Mammary epithelial cell (primary cell): ENCODE measurements at regions not wholly inside any gene's neighbourhood (a gene's known extent, or its start where the extent isn't known, plus 50 kb on each side); places are given as distances from the start of the nearest gene placed in this dataset.

Experiments used
- EZH2 ChIP-seq: IDR thresholded peaks from 2 replicates; pipeline ENCODE4 v1.6.1; 2012; ENCODE audit warnings: low read length, inconsistent platforms, borderline replicate concordance
- TF ChIP-seq, protein P1 (sequence below), 2 donors: IDR thresholded peaks in 1 of 2; conservative IDR thresholded peaks in 1 of 2; 2 replicates each; pipeline ENCODE4 v1.5.1; 2011 to 2012; ENCODE audit warnings: inconsistent platforms in 2 of 2, low read length in 2 of 2, mild to moderate bottlenecking in 2 of 2, control low read depth in 1 of 2, low read depth in 1 of 2; ENCODE audit not compliant: insufficient read depth in 1 of 2; ENCODE audit errors: extremely low read depth in 1 of 2

DNA sequence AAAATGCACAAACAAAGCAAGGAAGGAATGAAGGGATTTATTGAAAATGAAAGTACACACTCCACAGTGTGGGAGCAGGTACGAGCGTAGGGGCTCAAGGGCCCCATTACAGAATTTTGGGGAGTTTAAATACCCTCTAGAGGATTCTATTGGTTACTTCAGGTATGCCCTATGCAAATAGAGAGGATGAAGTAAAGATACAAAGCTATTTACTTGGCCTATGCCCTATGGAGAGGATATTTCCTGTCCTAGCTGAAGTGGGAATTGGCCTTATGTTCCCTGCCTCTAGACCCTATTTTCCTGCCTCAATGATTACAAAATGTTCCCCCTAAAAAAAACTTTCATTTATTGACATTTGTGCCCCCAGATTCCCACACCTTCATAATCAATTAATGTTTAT lies 59.7 kb upstream of the ASIP start:
- TF ChIP-seq, protein P1, sequence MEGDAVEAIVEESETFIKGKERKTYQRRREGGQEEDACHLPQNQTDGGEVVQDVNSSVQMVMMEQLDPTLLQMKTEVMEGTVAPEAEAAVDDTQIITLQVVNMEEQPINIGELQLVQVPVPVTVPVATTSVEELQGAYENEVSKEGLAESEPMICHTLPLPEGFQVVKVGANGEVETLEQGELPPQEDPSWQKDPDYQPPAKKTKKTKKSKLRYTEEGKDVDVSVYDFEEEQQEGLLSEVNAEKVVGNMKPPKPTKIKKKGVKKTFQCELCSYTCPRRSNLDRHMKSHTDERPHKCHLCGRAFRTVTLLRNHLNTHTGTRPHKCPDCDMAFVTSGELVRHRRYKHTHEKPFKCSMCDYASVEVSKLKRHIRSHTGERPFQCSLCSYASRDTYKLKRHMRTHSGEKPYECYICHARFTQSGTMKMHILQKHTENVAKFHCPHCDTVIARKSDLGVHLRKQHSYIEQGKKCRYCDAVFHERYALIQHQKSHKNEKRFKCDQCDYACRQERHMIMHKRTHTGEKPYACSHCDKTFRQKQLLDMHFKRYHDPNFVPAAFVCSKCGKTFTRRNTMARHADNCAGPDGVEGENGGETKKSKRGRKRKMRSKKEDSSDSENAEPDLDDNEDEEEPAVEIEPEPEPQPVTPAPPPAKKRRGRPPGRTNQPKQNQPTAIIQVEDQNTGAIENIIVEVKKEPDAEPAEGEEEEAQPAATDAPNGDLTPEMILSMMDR (conservative IDR thresholded peaks at IDR 0.05 in 1 of 2, IDR thresholded peaks at IDR 0.05 in 1 of 2; ENCODE audit: extremely low read depth in 1 of 2, insufficient read depth in 1 of 2, low read depth in 1 of 2, low read length in 2 of 2), result no peak
- no peak for TF ChIP-seq EZH2
